Panc1 (cell line): ENCODE measurements at regions not wholly inside any gene's neighbourhood (a gene's known extent, or its start where the extent isn't known, plus 50 kb on each side); places are given as distances from the start of the nearest gene placed in this dataset.

Experiments used
- ATAC-seq: fragments of 200-7000 bp; cut with Tn5 transposase; 2 replicates; pipeline ENCODE4 v1.9.1; 2020; ENCODE audit warnings: mild to moderate bottlenecking, moderate library complexity
- BruUV-seq: library from RNA; stranded (reverse); fragments of 400-500 nt; replicated peaks from 2 replicates; lab custom pipeline; 2021; lab: Mats Ljungman, UMichigan
- CTCF ChIA-PET: fragments of 300-600 bp; sonication (Branson Sonifier 250); formaldehyde crosslinking; loops from one replicate; lab custom pipeline; 2022; ENCODE audit warnings: antibody characterized with exemption; lab: Charles Lee
- POLR2A ChIA-PET: fragments of 300-600 bp; sonication (Branson Sonifier 250); formaldehyde crosslinking; loops from one replicate; lab custom pipeline; 2022; ENCODE audit warnings: antibody characterized with exemption; lab: Charles Lee
- DNase-seq: peaks from one replicate; pipeline ENCODE4 v3.0.0-alpha.2; 2010; ENCODE audit warnings: low read depth, low spot score
- H3K27ac ChIP-seq: 2 replicates; pipeline ENCODE4 v1.5.1; 2011; ENCODE audit warnings: mild to moderate bottlenecking, low read length, inconsistent platforms
- H3K27me3 ChIP-seq: fragments of 200-500 bp; sonication (Bioruptor generic); 2 replicates; pipeline ENCODE4 v1.6.0; 2014; ENCODE audit warnings: low read length, inconsistent platforms; ENCODE audit not compliant: control insufficient read depth, insufficient read depth
- H3K36me3 ChIP-seq: fragments of 200-500 bp; sonication (Bioruptor generic); 2 replicates; pipeline ENCODE4 v1.5.1; 2014; ENCODE audit warnings: inconsistent platforms, mild to moderate bottlenecking, low read length, moderate library complexity; ENCODE audit not compliant: control insufficient read depth, insufficient read depth
- H3K4me1 ChIP-seq: 2 replicates; pipeline ENCODE4 v1.5.1; 2011; ENCODE audit warnings: inconsistent platforms, mild to moderate bottlenecking, low read length, moderate library complexity; ENCODE audit not compliant: control insufficient read depth, insufficient read depth
- H3K4me3 ChIP-seq, 2 experiments: 2 replicates each; pipeline ENCODE4 v1.5.1; 2011 to 2012; ENCODE audit warnings: low read depth in 2 of 2, low read length in 2 of 2, mild to moderate bottlenecking in 2 of 2, inconsistent platforms in 1 of 2, moderate library complexity in 1 of 2
- H3K9me3 ChIP-seq: fragments of 200-500 bp; sonication (Bioruptor generic); 2 replicates; pipeline ENCODE4 v1.5.1; 2014; ENCODE audit warnings: low read depth, mild to moderate bottlenecking, inconsistent platforms, low read length, moderate library complexity; ENCODE audit not compliant: control insufficient read depth, insufficient read depth
- POLR2AphosphoS5 ChIP-seq: IDR thresholded peaks from 2 replicates; pipeline ENCODE4 v1.6.1; 2012; ENCODE audit warnings: mild to moderate bottlenecking, low read depth, low read length, moderate library complexity
- REST ChIP-seq, 2 experiments: IDR thresholded peaks; 2 replicates each; pipeline ENCODE4 v1.6.1; 2011 to 2012; ENCODE audit warnings: low read depth in 2 of 2, control low read depth in 1 of 2, low read length in 1 of 2, mild to moderate bottlenecking in 1 of 2, moderate library complexity in 1 of 2; ENCODE audit not compliant: insufficient read depth in 1 of 2
- SIN3A ChIP-seq: IDR thresholded peaks from 2 replicates; pipeline ENCODE4 v1.6.1; 2012; ENCODE audit warnings: low read depth, mild to moderate bottlenecking, low read length, moderate library complexity, borderline replicate concordance; ENCODE audit not compliant: insufficient read depth
- TCF7L2 ChIP-seq: IDR thresholded peaks from 2 replicates; pipeline ENCODE4 v1.6.1; 2011; ENCODE audit warnings: mild to moderate bottlenecking, low read depth, low read length, inconsistent platforms
- in situ Hi-C: cut with HindIII; loops from 2 replicates; pipeline ENCODE4 v1.10.0; 2016; ENCODE audit warnings: low sequenced_read_pairs, low pct_unique_long_range_greater_than_20kb
- intact Hi-C: fragments of 100-400 bp; cut with micrococcal nuclease; formaldehyde crosslinking; loops from one replicate; pipeline ENCODE4 v1.10.0; 2022; ENCODE audit not compliant: unreplicated experiment
- TF ChIP-seq, protein P1 (sequence below): fragments of 450-650 bp; IDR thresholded peaks from 2 replicates; pipeline ENCODE4 v1.5.1; 2017; ENCODE audit warnings: mild to moderate bottlenecking

DNA sequence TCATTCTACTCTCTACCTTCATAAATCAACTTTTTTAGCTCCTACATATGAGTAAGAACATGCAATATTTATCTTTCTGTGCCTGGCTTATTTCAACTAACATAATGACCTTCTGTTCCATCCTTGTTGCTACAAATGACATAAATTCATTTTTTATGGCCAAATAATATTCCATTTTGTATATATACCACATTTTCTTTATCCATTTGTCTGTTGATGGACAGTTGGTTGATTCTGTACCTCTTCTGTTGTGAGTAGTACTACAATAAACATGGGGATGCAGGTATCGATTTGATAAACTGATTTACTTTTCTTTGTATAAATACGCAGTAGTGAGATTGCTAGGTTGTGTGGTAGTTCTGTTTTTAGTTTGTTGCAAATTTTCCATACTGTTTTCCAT is 279.5 kb upstream of the NFIA start:
- Histone ChIP-seq H3K9me3 (no peaks in the 10 kb centered on the region), H3K27ac (no peak overlapping the region), H3K4me3 (no peak overlapping the region), H3K36me3 (no peaks in the 10 kb centered on the region), H3K27me3 (no peaks in the 10 kb centered on the region), H3K4me1 (no peaks in the 10 kb centered on the region)
- intact Hi-C loops (no loop called here), in situ Hi-C loops (no loop called here)
- ATAC-seq, result no peak
- DNase-seq, result no peak
- BruUV-seq, result no TSS peak
- ChIA-PET POLR2A (no interaction called here), CTCF (no interaction called here)
- no peak for TF ChIP-seq POLR2AphosphoS5
- TF ChIP-seq, protein P1, sequence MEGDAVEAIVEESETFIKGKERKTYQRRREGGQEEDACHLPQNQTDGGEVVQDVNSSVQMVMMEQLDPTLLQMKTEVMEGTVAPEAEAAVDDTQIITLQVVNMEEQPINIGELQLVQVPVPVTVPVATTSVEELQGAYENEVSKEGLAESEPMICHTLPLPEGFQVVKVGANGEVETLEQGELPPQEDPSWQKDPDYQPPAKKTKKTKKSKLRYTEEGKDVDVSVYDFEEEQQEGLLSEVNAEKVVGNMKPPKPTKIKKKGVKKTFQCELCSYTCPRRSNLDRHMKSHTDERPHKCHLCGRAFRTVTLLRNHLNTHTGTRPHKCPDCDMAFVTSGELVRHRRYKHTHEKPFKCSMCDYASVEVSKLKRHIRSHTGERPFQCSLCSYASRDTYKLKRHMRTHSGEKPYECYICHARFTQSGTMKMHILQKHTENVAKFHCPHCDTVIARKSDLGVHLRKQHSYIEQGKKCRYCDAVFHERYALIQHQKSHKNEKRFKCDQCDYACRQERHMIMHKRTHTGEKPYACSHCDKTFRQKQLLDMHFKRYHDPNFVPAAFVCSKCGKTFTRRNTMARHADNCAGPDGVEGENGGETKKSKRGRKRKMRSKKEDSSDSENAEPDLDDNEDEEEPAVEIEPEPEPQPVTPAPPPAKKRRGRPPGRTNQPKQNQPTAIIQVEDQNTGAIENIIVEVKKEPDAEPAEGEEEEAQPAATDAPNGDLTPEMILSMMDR, result no peak
- no peak for TF ChIP-seq TCF7L2
- TF ChIP-seq SIN3A, result no peak
- no peak for TF ChIP-seq REST (IDR thresholded peaks at IDR 0.05; ENCODE audit: insufficient read depth in 1 of 2, low read depth in 2 of 2, low read length in 1 of 2)

DNA sequence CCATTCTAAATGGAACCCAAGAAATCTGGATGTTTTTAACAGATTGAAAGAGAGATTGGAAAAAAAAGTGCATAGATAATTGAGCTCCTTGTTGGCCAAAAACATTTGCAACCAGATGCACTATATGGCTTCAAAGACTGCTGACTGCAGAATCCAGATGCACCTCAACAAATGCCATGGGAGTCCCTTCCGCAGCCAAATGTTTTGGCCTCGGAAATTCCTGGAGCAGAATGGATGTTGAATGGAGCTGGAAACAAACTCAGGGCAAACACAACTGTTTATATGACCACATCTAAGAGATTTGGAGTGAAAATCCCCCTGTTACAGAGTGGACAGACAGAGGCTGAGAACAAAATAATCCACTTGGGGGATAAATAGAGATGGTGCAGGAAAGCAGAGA is 285.0 kb upstream of the NFIA start:
- no peak overlapping the region for H3K27ac ChIP-seq
- ATAC-seq (no peak), DNase-seq (no peak)
- ChIA-PET POLR2A (no interaction called here), CTCF (no interaction called here)
- in situ Hi-C loops (no loop called here), intact Hi-C loops (no loop called here)
- BruUV-seq, result no TSS peak
- H3K9me3 ChIP-seq, result no peaks in the 10 kb centered on the region
- H3K4me1 ChIP-seq, result no peaks in the 10 kb centered on the region
- H3K27me3 ChIP-seq, result no peaks in the 10 kb centered on the region
- no peaks in the 10 kb centered on the region for H3K36me3 ChIP-seq
- H3K4me3 ChIP-seq, result no peak overlapping the region
- TF ChIP-seq REST (IDR thresholded peaks at IDR 0.05; ENCODE audit: insufficient read depth in 1 of 2, low read depth in 2 of 2, low read length in 1 of 2), result no peak
- TF ChIP-seq SIN3A, result no peak
- no peak for TF ChIP-seq POLR2AphosphoS5
- TF ChIP-seq TCF7L2, result no peak
- TF ChIP-seq, protein P1, result no peak
